HG02981 (cell line): ENCODE measurements at regions not wholly inside any gene's neighbourhood (a gene's known extent, or its start where the extent isn't known, plus 50 kb on each side); places are given as distances from the start of the nearest gene placed in this dataset.
A peak's percentile ranks its signal among the peaks of the same experiment; 100 is the strongest.
"Not testable (repeated sequence)": the region's sequence is repeated elsewhere in the genome, so short reads cannot be mapped to it uniquely, and the experiment has no call there.

Experiments
- ATAC-seq: cut with Tn5 transposase; IDR thresholded peaks from one replicate; pipeline ENCODE4 v1.9.1; 2021; ENCODE audit warnings: mild to moderate bottlenecking, moderate library complexity; ENCODE audit not compliant: unreplicated experiment

DNA sequence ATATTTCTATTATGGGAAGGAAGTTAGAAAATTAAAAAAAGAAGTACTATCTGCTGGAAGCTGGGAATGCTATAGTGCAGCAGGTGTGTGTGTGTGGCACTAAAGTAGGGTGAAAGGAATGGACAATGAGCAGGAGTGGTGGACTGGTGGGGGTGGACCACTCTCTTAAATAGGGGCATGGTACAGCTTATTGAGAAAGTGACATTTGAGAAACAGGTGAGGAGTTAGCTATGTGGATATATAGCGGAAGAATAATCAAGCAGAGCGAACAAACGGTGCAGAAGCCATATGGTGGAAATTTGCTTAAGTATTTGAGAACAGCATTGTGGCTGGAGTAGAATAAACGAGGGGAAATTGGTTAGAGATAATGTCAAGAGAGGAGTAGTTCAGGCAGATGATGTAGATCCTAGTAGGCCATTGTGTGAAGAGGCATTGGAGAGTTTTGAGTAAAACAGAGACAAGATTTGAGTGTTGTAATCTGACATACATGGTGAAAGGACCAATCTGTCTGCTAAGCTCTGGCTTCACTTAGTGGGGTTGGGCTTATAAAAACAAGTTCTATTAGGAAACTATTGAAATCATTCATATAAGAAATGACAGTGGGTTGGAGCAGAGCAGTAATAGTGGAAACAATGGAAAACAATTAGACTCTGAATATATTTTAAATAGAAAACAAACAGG, 149.2 kb upstream of the SYT10 start:
- no peak for ATAC-seq

DNA sequence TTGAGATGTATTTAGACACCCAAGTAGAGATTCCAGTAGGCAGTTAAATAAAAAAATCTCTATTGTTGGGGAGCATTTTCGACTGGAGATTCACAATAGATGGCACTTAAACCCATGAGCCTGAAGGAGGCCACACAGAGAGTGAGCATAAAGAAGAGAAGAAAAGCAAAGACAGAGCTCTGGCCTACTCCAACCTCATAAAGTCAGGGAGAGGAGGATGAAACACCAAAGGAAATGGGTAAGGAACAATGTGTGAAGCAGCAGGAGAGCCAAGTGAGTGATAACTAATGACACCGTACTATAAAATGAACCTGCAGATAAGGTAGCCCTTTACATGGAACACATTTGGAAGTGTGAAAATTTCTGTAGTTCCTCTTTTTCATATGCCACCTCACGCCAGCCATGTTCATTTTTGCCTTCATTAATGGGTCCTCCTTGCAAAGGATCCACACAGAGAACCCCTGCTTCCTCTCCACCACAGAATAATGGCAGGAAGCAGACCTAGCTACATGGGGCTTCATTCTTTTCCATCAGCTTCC, 150.0 kb upstream of the SYT10 start:
- ATAC-seq = no peak

DNA sequence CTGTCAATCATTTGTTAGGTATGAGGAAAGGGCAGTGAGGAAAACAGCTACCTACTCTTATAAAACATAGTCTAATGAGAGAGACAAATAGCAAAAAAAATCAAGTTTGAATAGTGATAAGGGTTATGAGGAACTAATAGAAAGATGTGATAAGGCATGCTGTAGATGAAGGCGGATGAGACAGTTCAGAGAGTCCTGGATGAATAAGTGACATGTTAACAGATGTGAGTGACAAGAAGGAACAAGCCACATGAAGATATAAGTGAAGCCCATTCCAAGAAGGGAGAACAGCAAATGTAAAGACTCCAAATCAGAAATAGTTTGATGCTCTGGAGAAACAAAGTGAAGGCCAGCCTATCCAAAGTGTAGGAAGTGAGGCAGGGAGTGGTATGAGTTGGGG, 154.1 kb upstream of the SYT10 start:
- ATAC-seq = no peak

DNA sequence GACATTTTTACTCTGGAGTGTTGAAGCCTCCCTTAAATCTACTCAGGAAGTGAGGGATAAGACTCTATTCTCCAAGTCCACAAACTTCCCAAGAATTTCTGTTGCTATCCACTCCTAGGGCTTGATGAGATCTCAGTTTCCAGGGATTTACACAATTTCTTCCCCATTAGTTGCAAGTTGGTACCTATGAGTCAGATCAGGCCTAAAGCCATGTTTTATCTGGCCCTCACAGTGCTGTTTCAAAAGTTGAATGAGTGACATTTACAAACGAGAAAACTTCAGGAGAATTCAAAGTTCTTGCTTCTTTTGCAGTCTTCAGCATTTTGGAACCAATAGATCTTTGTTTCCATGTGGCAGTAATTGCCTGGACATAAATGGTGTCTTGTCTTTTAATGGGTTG, 156.4 kb upstream of the SYT10 start:
- ATAC-seq = no peak

DNA sequence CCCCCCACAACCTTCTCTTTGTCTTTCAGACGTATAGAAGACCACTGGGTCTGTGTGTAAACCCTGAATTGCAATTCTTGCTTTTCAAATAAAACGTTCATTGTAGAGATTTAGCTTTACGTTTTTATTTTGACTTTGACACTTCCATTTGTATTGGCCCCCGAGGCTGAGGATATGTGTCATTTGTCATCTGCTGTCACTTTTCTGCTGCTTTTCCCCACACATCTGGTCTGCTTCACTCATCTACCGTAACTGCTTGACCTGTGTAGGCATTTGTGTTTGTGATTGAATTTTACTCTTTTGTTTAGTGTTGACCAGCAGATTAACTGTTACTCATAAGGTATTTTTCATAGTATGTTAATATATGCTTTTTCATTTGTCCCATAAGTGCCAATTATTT, 157.2 kb upstream of the SYT10 start:
- no peak for ATAC-seq

DNA sequence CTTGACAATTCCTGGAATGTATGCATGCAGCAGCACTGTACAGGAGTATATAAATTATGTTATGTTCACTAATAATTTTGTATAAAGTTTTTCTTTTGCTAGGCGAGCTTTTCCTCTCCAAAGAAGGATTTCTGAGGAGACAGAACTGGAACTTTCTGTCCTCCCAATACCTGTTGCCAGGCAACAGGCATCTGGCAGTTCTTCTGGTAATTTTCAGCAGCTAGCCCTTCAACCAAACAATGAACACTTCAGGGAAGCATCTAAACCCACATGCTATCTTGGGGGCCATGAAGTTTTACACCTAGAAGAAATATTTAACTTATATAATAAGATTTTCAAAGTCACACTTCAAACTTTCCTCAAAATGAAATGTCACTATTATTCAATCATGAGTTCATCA, 162.9 kb upstream of the SYT10 start:
- ATAC-seq = no peak

DNA sequence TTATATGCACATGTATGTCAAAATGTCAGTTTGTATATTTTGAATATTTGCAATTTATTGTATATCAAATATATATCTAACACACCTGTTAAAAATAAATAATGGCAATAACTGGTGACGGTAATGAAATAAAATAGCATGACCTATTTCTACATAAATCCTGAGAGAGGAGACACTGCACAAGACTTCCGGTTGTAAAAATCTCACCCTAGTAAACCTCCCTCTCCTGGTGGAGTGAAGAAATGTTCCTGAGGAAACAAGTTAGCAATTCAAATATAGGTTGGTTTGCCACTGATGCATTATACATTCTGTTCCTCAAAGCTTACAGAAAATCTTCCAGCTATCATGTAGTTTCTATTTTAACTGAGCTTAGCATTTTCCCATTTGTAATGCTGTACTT, 166.1 kb upstream of the SYT10 start:
- no peak for ATAC-seq

DNA sequence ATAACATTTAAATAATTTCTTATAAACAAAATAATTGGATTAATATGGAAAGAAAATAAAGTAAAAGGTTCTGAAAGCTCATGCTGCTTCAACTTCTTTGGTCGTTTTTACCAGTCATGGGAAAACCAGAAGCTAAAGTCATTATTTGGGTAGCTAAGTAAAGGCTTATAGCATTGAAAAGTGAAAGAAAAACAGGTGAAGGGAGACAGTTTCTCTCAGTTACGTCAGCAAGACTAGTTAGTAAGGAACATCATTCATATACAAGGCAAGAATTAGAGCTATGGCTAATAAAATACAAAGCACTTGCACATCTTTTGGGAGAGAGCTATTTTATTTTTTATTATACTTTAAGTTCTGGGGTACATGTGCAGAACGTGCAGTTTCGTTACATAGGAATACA, 170.3 kb upstream of the SYT10 start:
- no peak for ATAC-seq

DNA sequence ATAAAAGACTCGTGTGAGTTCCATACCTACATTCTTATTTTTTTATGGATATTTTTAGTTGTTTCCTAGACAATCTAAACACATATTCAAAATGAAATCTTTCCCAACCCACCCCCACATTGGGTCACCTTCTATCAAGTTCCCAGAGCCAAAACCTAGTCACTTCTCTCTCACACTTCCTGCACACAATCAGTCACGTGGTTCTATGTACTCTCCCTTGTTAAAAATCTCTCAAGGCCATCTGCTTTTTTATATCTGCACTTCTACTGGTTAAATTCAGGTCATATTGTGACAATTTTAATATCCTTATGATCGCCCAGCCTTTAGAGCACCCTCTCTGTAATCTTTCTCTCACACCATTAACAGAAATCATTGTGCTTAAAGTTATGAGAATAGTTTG, 175.0 kb upstream of the SYT10 start:
- no peak for ATAC-seq

DNA sequence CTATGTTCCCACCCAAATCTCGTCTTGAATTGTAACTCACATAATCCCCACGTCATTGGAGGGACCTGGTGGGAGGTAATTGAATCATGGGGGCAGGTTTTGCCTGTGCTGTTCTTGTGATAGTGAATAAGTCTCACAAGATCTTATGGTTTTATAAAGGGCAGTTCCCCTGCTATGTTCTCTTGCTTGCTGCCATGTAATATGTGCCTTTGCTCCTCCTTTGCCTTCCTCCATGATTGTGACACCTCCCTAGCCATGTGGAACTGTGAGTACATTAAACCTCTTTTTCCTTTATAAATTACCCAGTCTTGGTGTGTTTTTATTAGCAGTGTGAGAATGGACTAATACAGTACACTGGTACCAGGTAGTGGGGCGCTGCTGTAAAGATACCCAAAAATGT, 177.6 kb upstream of the SYT10 start:
- ATAC-seq = no peak

DNA sequence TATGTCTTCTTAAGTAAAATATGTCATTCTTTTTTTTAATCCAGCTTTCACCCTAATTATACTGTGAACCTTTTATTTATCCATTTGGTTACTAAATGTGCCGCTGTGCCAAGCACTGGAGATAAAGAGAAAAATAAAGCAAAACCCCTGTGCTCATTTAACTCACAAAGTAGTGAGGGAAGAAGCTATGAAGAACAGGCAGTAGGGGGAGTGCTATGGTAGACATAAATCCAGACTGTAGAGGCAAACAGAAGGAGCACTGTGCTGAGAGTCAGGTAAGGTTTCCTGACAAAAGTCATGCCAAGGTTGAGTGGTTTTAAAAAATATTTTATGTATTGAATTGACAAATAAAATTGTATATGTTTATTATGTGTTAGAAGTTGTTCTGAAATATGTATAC, 188.5 kb upstream of the SYT10 start:
- no peak for ATAC-seq

DNA sequence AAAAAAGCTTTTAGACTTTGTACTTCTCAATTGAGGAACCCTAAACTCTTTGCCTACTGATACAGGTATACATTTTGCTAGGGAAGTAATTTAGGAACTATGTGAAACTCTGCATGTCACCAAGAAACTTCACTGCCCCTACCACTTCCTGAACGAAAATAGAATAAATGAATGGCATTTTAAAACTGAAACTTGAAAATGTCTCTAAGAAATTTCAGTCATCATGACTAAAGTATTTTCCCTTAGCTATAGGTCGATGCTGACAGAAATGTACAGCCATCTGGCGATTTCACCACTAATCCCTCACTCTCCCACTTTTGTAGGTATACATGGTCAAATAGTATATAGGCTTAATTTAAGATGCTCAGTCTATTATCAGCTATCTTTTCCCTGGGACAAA, 194.9 kb upstream of the SYT10 start:
- peak; percentile 75 for ATAC-seq

DNA sequence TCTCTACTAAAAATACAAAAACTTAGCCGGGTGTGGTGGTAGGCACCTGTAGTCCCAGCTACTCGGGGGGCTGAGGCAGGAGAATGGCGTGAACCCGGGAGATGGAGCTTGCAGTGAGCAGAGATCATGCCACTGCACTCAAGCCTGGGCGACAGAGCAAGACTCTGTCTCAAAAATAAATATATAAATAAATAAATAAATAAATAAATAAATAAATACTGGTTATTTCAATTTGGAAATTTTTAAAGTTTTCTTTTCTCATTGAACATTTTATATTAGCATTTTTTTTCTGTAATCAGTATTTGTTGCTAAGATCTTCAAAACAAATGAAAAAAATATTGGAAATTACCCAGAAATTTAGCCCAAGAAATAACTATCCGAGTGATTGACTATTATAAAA, 197.3 kb upstream of the SYT10 start:
- not testable (repeated sequence) for ATAC-seq

DNA sequence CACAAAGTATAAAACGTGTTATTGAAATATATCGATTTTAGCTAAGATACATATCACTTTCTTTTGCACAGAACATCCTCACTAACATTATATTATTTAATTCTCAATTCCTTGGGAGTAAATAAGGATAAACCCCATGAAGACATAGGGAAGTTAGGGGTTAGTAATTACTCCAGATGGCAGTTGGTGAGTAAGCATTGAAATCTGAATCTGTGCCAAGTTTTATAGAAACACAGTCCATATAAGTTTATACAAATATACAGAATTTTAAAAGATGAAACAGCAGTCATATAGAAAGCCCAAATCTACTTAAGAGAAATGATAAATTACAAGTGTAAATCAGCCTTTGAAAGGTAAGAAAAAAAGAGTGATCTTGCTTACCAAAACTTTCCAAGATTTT, 200.4 kb upstream of the SYT10 start:
- no peak for ATAC-seq

DNA sequence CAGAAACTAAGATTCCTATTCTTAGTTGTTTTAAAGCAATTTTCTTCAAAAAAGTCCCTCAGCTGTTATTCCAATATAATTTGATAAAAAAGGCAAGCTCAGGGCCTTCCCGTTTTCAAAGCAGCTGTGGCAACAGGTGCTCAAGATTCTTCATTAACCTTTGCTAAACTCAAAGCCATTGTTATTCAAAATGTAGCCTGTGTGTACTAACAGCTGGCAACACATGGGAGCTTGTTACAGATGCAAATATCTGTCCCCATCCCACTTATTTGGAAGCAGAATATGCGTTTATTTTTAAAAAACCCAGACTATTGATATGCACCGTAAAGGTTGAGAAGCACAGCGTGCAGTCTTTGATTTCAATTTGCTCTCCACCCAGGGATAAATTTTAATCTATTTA, 210.4 kb upstream of the SYT10 start:
- ATAC-seq = no peak

DNA sequence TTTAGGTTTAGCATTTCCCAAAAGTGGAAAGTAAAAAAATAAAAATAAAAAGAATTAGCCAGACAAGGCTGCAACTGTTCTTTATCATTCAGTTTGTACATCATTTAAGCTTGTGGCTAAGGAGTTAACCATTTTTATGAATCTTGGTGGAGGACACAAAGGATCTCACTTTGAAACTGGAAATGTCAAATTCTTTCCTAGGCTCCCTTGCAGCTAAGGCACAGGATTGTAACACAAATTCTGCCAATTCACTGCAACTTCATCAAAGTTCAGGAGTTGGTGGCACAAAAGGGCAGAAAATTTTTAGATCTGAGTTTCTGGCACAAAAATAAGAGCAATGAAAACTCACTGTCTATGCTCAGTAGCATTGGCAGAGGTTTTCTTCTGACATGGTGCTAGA, 211.2 kb upstream of the SYT10 start:
- no peak for ATAC-seq

DNA sequence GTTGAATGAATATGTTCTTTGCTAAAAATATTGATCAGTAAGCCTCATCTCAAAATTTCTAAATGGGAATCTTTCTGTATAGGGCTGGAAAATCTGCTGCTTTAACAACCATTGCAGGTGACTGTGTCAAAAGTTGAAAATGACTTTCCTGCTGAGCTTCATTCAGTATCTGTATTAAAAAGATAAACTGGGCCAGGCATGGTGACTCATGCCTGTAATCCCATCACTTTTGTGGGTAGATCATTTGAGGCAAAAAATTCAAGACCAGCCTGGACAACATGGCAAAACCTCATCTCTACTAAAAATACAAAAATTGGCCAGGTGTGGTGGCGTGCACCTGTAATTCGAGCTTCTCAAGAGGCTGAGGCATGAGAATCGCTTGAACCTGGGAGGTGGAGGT, 213.7 kb upstream of the SYT10 start:
- no peak for ATAC-seq

DNA sequence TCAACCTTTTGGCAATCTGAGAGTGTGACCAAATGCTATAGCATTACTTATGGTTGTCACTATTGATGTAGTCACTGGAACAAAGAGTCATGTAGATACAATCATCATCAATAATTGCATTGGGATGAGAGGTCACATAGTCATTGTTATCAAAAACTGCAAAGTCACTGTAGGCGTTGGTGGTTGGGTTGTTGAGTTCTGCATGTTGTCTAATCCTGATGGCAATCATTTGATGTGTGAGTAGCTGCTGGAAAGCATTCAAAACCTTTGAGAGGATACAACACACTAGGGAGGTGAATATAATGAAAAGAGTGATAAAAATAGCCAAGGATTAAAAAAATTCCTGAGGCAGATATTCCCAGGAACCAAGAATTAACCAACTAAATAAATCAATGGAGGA, 214.7 kb upstream of the SYT10 start:
- ATAC-seq = no peak

DNA sequence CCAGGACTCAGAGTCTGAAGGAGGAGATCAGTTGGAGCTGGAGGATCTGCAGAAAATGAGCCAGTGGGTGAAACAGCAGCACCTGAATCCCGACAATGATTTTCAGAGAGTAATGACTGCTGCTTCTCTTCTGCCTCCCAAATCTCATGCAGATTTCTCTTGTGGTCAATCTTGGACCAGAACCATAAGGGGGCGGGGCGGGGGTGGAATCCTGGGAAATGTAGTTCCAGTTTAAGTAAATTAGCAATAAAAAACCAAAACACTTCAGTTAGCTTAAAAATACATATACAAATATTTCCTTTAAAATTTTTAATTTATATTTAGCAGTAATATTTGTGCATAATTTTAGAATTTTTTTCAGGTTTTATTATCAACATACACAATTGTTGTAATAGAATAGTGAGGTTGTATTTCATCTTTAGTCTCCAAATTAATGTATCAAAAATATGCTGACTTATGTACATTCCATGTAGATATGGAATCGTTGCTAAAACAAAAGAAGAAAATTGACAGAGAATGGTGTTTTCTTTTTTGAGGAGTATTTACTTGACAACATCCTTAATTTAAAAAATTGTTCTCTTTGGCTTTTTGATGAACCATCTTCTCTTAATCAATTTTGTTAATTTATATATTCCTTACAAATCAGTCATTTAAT, 223.5 kb upstream of the SYT10 start:
- ATAC-seq = no peak

DNA sequence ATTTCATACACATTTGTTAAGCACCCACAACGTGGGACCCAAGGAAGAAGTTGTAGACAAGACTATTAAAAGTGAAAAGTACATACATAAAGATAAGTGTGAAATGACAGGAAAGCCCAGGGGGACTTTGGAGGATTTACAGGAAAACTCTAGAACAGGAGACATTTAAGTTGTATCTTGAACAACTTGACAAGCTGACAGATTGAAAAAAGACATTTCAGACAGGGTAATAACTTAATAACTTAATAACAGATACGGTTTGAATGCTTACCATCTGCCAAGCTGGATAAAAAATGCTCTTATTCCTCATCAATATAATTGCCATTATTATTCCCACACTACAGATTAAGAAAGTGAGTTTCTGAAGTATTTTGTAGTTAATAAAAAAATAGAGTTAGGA, 229.7 kb upstream of the SYT10 start:
- no peak for ATAC-seq

DNA sequence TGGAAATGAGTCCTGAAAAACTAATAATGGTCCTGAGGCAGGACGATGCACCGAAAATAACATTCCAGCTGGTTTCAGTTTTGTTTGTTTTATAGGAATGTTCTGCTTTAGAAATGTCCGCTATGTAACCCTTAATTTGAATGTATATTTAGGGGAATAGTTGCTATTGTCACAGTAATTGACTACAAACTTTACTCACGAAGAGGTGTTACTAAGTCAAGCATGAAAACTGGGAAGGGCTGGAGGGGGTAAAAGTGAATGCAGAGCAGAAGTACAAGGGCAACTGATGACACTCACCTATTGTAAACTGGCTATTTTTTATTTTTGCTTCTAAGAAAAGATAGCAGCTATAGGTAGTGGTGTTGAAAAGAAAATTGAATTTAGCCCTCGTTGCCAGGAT, 230.7 kb upstream of the SYT10 start:
- ATAC-seq = no peak

DNA sequence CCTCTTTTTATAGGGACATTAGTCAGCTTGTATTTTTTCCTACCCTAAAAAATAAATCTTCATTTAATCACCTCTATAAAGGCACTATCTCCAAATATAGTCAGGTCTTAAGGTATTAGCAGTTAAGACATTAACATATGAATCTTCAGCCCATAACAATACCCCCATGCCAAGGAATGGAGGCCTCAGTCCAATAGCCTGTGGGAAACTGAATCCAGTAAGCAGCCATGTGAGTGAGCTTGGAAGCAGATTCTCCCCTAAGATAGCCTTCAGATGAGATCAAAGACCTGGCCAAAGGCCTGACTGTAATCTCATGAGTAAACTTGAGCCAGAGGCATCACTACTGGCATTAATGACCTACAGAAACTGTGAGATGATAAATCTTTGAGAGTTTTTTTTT, 232.1 kb upstream of the SYT10 start:
- ATAC-seq = no peak
